HG03354 (cell line): ENCODE measurements at regions not wholly inside any gene's neighbourhood (a gene's known extent, or its start where the extent isn't known, plus 50 kb on each side); places are given as distances from the start of the nearest gene placed in this dataset.

Source experiments
- ATAC-seq: cut with Tn5 transposase; IDR thresholded peaks from one replicate; pipeline ENCODE4 v1.9.1; 2021; ENCODE audit warnings: mild to moderate bottlenecking; ENCODE audit not compliant: unreplicated experiment, poor library complexity, severe bottlenecking

DNA sequence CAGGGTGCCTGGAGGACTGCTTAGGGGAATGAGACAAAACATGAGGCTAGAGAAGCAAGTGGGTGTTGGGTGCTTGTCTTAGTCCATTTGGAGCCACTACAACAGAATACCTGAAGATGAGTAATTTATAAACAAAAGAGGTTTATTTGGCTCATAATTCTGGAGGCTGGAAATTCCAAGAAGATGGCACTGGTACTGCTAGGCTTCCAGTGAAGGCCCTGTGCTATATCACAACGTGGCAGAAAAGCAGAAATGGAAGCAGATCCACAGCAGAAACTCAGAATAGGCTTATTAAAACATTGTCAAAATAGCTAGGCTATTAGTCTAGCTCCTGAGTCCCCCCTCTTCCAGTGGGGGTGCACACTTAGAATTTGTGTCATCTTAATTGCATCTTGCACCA, 701.7 kb downstream of the RWDD3 start:
- ATAC-seq, result no peak

- ATAC-seq, result no peak
Measured at GRCh38 chr1:95941121-95941798, 707.2 kb downstream of the RWDD3 start.

- ATAC-seq, result no peak
Measured at GRCh38 chr1:95948023-95948422, 714.0 kb downstream of the RWDD3 start.

DNA sequence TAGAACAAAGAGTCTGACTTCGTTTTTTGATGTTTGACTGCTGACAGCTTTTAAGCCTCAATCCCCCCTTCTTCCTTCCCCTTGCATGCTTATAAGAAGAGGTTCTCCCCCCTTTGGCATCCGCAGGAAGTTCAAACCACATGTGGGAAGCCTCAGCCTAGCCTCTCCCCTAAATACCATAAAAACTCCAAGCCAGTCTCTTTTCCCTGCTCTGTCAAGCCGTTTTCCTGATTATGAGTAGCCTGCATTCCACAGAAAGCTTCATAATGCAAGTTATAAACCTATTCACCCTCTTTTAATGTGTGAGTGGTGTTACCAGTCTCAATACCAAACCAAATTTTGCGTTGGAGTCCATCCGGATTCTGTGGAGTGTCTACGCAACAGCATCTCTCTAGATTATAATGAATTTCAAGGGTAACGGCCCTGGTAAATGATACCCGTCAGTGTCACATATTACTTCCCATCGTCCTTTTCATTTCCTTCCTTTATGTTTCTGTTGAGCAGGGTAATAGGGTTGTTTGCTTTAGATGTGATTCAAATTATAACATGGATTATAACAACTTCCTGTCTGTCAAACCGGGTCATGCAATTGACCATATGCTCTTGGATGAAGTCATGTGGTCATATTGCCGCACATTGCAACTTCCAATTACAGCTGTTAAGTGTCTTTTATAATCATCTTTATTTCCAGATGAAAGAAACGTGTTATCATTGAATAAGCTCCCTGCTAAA, 717.5 kb downstream of the RWDD3 start:
- no peak for ATAC-seq

GRCh38 chr1:95953015-95953414, 719.0 kb downstream of the RWDD3 start:
- no peak for ATAC-seq

- ATAC-seq, result no peak
Measured at GRCh38 chr1:95954585-95954984, 720.6 kb downstream of the RWDD3 start.

GRCh38 chr1:95956215-95956614, 722.2 kb downstream of the RWDD3 start:
- ATAC-seq, result no peak

DNA sequence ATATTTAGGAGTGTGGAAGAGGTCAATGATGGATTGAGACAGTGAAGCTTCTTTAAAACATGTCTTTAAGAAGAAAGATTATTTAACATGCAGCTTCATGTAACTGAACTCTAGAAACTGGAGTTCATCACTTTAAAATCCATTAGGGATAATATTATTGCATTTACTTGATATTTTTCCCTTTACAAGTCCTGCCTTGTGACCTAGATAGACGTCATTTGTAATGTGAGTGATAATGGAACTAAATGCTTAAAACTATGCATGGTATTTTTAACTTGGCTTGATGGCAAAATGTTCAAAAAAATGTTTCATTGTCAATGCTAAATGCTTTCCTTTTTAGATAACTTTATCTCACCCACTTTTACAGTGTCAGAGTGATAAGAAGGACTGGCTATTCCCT, 723.7 kb downstream of the RWDD3 start:
- no peak for ATAC-seq

DNA sequence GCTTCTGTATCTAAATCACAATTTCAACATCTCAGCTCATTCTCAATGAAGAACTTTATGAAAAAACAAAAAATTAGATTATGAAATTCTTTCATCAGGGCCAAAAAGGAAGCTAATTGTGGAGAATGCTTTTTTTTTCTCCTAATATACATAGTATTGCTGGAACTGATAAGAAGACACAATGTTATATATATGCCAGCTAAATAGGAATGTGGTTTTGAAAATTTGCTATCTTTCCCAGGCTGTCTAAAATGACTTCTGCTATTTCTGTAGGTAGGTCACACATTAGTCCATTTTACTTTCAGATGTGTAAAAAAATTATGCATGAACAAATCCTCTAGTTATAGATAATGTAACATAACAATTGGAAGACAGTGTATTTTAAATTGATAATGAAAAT, 732.9 kb downstream of the RWDD3 start:
- ATAC-seq, result no peak

DNA sequence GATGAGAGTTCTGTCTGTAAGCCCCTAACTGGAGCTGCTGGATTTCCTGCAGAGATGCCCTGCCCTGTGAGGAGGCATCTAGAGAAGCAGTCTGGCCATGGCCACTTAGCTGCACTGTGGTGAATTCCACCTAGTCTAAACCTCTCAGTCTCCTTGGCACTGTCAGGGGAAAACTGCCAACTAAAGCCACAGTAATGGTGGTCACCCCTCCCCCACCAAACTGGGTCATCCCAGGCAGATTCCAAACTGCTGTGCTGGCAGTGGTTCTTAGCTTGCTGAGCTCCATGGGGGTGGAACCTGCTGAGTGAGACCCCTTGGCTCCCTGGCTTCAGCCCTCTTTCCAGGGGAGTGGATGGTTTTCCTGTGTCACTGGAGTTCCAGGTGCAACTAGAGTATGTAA, 740.6 kb downstream of the RWDD3 start:
- ATAC-seq, result no peak

- ATAC-seq, result no peak
Measured at GRCh38 chr1:95982711-95983110, 738.9 kb upstream of the PTBP2 start.

- no peak for ATAC-seq
Measured at GRCh38 chr1:95983831-95984230, 737.8 kb upstream of the PTBP2 start.

DNA sequence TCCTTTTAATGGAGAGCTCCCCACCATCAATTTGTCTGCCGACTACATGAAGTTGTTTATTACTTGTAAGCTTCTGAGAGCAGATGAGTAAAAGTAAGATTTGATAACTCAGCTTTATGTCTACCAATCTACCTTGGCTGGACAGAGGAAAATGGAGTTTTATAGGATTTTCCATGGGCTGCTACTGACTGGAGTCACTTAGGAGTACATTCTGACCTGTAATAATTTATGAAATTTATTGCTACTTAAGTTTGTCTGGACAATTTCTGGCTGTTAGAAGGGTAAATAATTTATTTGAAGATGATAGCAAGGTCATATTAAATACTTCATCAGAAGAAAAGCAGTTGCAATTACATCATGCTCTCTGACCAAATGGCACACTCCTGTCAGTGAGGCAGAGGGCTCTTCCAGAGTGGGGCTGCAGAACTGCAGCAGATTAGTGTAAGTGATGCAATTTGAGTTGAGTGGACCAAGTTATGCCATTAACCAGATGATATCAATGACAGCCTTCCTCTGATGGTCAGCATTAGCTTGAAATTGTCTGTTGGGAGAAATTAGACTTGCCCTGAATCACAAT, 736.7 kb upstream of the PTBP2 start:
- ATAC-seq, result no peak

- ATAC-seq, result no peak
Measured at GRCh38 chr1:95990033-95990432, 731.6 kb upstream of the PTBP2 start.

DNA sequence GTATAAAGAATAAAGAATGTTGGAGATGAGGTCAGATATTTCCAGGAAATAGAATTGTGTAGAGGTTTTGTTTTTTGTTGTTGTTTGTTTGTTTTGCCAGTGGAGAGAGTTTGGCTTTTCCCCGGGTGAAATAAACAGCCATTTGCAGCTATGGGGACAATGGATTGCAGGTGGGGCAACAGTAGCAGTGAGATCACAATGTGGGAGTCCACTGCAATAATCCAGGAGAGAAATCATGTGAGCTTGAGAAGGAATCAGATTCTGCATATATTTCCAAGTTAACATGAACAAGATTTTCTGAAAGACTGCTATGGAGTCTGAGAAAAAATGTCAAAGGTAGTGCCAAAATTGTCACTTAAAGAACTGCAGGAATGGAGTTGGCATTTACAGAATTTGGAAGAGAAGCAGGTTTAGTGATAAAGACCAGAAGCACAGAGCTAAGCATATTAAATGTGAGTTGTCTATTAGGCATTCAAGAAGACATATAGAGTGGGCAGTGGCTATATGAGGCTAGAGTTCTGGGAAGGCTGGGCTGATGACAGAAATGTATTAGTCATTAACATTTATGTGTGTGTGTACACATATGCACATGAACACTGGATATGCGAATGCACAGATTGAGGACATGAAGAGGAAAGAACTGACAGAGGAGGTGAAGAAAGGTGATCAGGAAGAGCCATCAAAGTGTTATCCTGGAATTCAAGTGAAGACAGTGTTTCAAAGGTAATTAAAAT, 729.6 kb upstream of the PTBP2 start:
- no peak for ATAC-seq

DNA sequence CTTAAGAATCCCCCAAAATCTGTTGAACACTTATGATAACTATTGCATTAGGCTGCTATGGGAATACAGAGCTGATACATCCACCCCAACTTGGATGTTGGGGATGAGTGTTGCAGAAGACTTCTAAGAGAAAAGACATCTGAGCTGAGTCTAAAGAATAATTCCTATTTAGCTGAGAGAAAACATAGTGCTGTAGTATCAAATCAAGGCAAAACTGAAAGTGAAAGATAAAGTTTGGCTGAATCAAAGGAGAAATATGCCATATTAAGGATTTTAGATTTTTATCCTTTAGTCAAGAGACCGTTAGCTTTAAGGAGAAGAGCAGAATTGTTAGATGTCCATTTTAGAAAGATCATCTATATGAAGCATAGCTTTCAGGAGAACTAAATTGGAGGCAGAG, 726.9 kb upstream of the PTBP2 start:
- ATAC-seq, result no peak

- ATAC-seq, result no peak
Measured at GRCh38 chr1:96002201-96002600, 719.4 kb upstream of the PTBP2 start.

GRCh38 chr1:96002969-96003964, 718.3 kb upstream of the PTBP2 start:
- no peak for ATAC-seq

- ATAC-seq, result no peak
Measured at GRCh38 chr1:96009831-96010434, 711.7 kb upstream of the PTBP2 start.
